ENCODE measurements at regions not wholly inside any gene's neighbourhood (a gene's known extent, or its start where the extent isn't known, plus 50 kb on each side); places are given as distances from the start of the nearest gene placed in this dataset.

GRCh38 chr17:77879896-77880280, 78.6 kb upstream of the TNRC6C start (continued):
- TF ChIP-seq ZHX1 (conservative IDR thresholded peaks at IDR 0.05; ENCODE audit: low read length): no peak
- no peak for TF ChIP-seq HMGN3 (IDR thresholded peaks at IDR 0.05; ENCODE audit: borderline replicate concordance, extremely low read depth, insufficient read length, low read depth, low read length)
- no peak for TF ChIP-seq HNRNPUL1 (IDR thresholded peaks at IDR 0.05; ENCODE audit: low read length)
- TF ChIP-seq NFE2 (IDR thresholded peaks at IDR 0.05; ENCODE audit: low read depth): no peak
- no peak for TF ChIP-seq SAFB (IDR thresholded peaks at IDR 0.05; ENCODE audit: borderline replicate concordance, low read depth, low read length)
- no peak for TF ChIP-seq BRF1 (IDR thresholded peaks at IDR 0.05; ENCODE audit: borderline replicate concordance, extremely low read depth, insufficient read length)
- no peak for TF ChIP-seq IRF9 (tag; IDR thresholded peaks at IDR 0.05)
